Suppressor macrophage treated with lipopolysaccharide for 4 hours (primary cell): ENCODE measurements at regions not wholly inside any gene's neighbourhood (a gene's known extent, or its start where the extent isn't known, plus 50 kb on each side); places are given as distances from the start of the nearest gene placed in this dataset.

ENCODE experiments used
- DNase-seq: peaks from one replicate; pipeline ENCODE4 v3.0.0-alpha.2; 2020

DNA sequence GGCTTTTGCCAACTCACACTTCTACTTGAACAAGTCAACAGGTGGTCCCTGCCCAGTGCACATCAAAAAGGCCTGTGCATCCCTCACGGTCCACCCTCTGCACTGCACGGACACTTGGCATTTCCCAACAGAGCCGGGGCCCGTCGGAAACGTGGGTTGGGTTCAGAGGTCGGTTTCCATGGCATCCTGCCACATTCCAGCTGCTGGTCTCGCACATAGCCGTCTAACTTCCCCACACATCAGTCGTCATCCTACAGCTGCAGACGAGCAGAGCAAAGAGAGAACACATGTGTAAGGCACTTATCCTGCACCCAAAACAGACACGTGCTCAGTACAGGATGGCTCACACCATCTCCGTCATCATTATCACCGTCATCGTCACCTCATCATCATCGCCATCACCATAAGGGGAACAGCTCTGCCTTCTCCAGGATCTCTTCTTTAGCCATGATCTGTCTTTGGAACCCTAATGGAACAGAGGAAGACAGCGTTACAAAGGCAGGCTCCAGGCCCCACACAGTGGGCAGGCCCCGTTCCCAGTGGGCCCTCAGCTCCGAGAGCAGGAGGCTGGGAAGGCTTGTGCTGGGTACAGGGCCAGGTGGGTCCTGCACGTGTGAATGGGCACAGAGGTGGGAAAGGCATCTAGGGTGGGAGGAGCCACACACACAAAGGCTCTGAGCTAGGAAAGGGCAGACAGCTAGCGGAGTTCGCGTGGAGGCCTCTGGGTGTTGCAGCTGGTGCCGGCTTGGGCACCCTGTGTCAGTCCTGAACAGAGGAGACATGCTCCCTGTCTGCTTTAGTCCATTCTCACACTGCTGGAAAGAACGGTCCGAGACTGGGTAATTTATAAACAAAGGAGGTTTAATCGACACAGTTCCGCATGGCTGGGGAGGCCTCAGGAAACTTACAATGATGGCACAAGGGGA is 170.8 kb upstream of the SOX1 start:
- DNase-seq, result no peak

DNA sequence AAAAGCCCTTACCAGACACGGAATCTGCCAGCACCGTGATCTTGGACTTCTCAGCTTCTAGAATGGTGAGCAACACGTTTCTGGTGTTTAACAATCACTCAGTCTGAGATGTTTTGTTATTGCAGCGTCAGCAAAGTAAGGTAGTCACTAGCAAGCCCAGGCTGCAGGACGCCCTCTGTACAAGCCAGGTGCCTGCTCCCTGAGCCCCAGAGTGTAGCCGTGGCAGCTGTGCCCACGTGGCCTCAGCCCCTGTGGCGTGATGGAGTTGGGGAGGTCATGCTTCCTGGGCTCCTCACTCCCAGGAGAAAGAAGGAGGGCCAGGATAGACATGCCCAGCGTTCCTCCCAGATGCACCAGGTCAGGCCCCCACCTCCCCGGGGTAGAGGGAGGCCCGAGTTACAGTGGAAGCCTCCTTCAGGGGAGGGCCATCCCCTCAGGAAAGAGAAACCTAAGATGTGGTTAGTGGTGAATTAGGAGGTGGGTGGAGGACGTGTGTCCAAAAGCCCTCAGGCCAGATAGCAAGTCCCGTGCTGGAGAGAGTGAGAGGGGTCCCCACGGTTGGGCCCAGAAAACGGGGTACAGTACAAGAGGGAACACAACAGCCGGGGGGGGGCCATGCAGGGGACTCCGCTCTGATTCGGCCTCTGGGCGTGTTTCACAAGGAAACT is 169.6 kb upstream of the SOX1 start:
- DNase-seq, result no peak

DNA sequence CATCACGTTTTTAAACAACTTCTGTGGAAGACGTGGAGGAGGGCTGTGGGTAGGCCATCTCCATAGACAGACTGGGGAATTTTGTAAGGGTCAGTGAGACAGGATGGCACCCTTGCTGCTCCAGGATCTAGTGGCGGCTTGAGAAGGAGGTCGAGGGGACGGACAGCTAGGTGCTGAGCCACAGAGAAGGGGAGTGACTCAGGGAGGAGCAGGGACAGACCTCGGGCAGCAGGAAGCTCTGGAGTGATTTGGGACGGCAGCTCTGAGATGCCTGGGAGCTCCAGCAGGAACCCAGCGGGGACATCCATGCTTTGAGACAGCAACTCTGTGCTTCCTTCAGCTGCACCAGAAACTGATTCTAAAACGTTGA is 169.1 kb upstream of the SOX1 start:
- no peak for DNase-seq

DNA sequence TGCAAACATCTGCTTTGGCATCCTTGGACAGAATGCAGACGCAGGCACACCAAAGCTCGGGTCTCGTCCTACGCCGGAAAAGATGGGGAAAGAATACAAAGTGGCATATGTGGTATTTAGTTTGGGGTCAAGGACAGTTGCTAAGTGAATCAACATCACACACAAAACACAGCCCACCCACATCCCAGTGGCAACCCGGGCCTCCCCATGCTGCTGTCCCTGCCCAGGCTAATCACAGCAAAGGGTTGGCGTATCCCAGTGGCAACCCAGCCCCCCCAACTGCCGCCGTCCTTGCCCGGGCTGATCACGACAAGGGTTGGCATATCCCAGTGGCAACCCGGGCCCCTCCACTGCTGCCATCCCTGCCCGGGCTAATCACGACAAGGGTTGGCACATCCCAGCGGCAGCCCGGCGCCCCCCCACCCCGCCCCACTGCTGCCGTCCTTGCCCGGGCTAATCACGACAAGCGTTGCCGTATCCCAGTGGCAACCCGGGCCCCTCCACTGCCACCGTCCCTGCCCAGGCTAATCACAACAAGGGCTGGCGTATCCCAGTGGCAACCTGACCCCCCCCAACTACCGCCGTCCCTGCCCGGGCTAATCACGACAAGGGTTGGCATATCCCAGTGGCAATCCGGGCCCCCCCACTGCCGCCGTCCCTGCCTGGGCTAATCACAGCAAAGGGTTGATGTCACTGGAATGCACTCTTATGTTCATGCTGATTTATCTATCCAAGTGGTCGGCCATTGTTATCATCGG is 167.8 kb upstream of the SOX1 start:
- DNase-seq, result no peak

DNA sequence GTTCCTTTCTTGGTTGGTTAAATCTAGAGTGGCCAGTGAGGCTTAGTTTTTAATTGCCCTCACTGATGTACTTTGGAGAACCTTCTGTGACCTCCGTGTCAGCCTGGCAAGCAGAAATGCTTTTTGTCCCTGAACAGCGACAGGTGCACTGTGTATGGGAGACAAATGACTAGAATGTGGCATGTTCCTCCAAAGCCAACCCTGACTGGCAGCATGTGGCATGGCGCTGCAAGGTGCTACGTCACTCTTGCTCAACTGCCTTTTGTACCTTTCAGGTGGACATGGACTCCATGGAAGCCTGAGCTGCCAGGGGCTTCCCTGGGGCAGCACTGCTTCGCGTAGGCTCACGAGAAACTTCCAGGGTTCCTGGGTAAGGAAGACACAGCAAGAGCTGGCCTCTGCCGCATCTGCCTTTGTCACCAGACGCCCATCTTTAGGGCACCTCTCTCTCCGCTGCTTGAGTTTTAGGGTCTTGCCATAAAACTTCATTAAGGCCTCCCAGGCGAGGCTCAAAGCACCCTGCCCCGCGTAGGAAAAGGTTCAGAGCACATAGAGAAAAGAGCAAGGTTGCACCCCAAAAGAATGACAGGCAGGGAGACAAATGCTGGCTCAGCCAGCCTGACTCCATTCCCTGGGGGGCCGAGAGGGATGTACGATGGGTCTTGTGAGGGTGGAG is 167.1 kb upstream of the SOX1 start:
- no peak for DNase-seq

DNA sequence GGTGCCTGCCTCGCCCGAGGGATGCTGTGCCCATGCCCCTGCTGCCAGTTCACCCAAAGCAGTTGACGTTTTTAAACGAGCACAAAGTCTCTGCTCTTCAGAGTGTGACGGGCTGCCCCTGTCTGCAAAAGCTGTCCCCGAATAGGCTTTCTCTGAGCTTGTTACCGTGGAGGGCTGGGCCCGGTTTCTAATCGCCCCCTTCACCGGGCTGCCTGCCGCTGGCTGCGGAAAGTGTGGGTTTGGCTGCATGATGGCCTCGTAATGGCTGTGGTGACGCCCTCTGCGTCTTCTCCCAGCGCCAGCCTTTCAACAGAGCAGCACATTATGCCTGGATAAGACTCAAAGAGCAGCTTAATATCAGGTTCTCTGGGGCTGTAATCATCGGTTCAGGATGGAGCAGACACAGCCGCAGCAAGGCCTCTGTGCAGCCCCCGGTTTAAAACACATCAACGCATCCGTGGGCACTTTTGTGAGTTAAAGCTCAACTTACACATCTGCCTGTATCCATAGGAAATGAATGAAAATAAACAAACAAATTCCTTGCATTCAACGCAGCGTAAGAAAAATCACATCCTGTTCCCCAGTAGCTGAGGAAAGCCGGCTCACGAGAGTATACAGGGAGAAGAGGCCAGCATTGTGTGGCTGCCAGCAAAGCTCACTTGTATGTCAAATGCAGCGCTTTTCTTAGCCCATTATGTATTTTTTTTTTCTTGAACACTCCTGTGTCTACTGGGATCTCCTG is 166.4 kb upstream of the SOX1 start:
- DNase-seq, result no peak

DNA sequence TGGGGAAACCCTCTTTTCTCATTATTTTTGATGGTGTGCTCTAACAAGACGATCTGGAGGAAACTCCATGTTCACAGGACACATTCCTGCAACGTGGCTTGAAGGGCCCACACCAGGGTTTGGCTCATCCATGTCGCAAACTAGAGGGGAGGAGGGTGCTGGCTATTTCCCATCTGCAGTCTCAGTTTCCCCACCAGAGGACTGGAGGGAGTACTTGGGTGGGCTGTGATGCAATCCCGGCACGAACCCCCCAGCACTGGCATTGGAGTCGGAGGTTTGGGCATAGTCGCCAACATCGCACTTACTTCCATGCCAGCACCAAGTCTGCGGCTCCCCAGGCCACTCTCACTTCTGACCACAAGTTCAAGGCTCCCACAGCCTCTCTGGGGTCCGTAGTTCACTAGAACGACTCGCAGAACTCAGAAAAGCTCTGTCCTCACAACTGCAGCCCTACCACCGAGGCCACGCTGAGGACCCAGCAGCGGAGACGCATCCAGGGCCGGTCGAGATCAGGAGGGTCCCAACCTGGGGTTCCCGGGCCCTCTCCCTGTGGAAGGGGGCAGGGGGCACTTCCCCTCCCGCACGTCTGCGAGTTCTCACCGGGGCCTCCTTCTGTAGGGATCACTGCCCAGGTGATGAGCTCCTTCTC is 165.6 kb upstream of the SOX1 start:
- DNase-seq, result no peak

DNA sequence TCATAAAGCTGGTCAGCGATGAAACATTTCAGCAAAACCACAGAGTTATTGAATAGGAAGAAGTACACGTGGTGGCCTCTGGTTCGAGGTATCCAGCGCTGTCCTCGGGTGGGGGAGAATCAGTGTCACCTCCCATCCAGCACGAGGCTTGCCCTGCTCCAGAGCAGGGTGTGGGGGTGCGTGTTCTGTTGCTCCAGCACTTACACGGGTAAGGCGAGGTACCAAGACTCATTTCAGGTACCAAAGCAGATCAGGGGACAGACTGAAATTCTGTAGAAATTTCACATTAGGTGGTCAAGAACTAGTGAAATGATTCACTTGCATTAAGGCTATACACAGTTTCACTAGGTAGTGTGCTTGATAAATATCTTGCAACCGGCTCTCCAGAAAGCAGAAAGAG is 164.2 kb upstream of the SOX1 start:
- DNase-seq, result no peak

DNA sequence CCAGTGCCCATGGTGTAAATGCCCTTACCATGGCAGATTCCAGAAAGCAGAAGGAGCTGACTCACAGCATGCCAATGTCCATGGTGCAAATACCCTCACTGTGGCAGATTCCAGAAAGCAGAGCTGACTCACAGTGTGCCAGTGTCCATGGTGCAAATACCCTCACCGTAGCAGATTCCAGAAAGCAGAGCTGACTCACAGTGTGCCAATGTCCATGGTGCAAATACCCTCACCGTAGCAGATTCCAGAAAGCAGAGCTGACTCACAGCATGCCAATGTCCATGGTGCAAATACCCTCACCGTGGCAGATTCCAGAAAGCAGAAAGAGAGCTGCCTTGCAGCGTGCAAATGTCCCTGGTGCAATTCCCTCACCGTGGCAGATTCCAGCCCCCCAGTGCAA is 163.8 kb upstream of the SOX1 start:
- DNase-seq, result no peak

DNA sequence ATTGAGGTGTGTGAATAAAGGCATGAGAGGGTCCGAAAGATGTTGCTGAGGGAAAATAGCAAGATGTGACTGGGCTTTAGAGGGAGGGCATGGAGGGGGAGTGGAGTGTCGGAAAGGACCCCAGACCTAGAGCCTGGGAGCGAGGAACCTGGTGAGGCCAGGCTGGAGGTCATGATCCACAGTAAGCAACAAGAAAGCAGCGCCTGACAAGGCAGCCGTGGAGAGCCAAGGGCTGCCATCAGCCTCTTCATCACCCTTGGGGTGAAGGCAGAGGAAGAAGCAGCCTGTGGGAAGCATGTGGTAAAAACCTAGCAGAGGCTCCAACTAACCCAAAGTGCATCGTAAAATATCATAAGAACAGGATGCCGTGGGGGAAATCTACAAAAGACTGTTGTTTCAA is 162.8 kb upstream of the SOX1 start:
- no peak for DNase-seq

DNA sequence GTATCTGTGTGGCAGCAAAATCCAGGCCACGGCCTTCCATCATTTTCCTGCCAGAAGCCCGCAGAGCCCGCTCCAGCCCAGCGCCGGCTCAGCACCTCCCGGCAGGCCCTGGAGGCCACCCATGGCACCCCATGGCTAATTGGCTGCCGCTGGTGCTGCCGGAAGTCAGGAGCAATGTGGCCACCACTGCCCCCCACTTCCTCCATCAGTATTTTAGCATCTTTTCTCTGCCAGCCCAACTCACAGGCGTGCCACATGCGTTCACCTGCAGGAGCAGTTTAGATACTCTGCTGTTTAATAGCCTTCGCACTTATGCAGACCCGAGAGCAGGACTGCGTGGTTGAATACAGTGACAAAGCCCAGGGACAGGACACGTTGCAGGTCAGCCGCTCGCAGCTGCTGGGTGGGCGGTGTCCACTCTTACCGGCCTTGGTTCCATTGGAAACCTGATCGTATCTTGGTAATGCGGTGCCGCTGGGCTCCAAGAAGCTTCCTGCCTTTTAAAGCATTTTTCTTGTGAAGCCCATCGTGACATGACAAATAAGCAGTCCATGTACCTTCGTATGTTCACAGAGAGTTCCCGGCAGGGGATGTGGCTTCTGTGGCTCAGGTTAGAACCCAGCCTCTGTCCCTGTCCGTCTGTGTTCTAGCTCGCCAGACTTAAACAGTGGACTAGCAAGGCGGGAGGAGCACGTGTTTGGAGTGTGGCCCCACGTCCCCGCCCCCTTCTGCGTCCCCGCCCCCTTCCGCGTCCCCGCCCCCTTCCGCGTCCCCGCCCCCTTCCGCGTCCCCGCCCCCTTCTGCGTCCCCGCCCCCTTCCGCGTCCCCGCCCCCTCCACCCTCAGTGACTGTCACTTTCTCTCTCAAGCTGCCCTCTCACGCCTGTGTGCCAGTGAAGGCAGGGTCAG is 162.0 kb upstream of the SOX1 start:
- DNase-seq, result no peak

DNA sequence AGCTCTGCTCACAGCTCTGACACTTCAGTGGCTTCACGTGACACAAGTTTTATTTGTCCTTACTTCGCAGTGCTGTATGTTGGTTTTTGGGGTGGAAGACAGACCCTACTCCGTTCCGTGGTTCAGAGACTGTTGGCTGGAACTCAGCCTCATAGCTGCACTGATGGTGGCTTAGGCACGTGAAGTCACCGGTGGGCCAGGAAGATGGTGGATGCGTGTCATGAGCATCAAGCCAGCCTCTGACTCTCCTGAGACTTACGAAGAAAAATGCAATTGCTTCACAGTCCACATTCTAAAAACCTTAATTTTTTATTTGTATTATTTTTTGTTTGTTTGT is 161.4 kb upstream of the SOX1 start:
- DNase-seq, result no peak

DNA sequence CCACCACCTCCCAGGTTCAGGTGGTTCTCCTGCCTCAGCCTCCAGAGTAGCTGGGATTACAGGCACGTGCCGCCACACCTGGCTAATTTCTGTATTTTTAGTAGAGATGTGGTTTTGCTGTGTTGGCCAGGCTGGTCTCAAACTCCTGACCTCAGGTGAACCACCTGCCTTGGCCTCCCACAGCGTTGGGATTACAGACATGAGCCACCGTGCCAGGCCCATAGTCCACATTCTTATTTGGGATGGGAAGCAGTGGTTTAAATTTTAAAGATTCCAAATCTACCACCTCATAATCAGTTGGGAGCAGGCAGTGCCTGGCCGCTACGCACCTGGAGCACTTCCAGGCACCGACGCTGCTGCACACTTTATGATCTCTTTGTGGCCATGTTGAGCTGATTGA is 160.6 kb upstream of the SOX1 start:
- no peak for DNase-seq

DNA sequence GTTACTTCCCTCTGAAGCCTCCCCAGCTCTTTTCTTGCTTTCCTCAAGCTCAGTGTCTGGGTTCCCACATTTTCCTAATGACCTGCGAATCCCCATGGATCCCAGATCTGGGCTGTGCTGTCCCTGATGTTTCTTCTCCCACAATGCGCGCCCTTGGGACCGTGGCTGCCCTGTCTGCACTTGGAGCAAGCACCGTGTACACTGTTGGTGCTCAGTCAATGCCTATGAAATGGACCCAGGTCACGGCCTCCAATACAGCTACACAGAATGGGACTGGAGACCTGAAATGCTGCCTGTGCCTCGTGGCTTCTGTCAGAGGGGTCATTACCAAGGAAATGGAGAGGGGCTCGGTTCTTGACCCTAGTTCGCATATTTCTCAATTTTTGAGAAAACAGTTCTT is 160.1 kb upstream of the SOX1 start:
- DNase-seq, result no peak

DNA sequence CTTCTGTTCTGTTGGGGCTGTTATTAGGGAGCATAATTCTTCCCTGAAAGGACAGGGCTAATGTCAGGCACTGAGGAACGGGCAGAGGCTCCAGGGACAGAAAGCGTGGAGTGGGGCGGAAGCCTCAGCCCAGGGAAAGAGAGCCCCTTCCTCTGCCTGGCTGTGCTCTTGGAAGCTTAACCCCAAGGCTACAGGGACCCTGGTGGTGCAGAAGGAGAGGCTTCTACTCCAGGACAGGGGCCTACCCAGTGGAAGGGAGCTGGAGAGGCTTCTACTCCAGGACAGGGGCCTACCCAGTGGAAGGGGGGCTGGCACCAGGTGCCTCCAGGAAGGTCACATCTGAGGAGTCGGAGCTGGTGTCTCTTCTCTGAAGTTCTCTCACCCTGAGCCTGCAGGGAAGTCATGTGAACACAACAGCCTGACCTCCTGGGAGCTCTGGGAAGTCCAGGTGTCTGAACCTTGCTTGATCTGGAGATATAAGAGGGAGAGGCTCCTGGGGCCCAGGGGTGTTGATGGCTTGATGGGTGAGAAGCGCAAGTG is 159.5 kb upstream of the SOX1 start:
- DNase-seq, result no peak

DNA sequence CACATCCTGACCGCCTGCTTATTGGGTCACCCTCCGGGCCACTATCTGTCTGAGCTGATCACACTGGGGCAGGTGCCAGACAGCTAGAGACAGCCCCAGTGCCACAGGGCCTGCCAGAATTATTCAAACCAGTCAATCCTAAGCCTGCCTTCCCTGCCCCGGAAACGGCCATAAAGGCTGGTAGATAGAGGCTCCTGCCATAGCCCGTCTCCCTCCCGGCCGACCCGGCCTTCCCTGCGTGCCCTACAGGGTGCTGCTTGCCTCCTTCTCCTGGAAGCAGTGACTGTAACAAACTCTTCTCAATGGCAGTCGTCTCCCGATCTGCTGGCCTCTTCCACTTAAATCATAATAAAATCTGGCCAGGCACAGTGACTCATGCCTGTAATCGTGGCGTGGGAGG is 158.6 kb upstream of the SOX1 start:
- no peak for DNase-seq

DNA sequence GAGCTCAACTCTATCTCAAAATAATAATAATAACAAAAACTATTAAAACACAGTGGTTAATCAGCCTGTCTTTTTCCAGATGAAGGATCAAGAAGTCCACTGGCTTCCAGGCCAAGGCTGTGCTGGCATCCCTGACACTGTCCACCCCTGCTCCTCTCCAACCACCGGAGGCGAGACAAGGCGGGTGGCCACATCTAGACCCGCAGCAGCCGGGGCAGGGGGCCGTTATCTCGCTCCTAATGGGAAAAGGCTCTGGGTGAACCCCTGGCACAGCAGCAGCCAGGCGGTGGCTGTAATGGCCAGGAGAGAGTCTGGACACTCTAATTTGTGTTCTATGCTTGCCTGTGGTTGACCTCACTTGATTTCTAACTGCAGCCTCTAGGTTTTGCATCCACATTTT is 158.0 kb upstream of the SOX1 start:
- no peak for DNase-seq

DNA sequence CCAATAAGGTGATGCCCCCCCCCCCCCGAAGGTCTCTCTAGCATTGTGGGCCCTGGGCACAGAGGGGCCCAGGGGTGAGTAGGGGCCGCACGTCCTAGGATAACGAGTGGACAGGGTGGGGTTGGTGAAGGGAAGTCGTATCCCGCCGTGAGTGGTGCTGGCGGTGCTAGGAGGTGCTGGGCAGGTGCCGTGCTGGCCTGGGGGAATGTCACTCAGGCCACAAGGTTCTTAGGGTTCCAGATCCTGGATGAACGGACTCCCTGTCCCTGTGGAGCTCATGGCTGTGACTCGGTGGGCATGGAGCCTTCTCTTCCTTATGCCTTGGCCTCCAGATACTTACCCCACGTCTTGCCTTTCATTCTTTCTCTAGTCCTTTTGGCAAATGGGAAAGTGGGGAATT is 157.4 kb upstream of the SOX1 start:
- no peak for DNase-seq

DNA sequence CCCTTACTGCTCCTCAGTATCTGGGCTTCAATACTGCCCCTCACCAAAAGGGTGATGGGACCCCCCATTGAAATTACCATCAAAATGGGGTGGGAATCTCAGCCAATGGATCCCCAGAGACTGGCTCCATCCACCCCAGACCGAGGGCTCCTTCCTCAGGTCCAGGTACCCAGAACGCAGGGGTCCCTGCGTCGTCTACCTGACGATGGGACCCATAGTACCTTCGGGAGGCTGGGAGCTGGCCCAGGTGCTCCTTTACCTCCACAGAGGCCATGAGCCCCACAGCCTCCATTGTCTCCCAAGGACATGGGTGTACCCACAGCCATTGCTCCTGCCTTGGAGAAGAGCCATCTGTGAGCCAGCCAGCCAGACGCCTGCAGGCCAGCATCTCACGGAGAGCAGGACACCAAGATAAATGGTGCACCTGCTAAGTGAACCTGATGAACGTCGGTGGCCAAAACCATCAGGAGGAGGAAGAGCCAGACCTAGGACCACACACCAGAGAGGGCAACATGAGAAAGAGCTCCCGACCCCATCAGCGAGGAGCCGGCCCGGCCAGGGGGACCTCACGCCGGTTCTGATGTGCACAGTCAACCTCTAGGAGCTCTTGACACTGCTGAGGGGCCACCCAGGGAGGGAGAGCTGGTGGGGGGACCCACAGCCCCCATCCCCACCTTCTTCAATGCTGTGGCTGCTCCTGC is 156.8 kb upstream of the SOX1 start:
- no peak for DNase-seq

DNA sequence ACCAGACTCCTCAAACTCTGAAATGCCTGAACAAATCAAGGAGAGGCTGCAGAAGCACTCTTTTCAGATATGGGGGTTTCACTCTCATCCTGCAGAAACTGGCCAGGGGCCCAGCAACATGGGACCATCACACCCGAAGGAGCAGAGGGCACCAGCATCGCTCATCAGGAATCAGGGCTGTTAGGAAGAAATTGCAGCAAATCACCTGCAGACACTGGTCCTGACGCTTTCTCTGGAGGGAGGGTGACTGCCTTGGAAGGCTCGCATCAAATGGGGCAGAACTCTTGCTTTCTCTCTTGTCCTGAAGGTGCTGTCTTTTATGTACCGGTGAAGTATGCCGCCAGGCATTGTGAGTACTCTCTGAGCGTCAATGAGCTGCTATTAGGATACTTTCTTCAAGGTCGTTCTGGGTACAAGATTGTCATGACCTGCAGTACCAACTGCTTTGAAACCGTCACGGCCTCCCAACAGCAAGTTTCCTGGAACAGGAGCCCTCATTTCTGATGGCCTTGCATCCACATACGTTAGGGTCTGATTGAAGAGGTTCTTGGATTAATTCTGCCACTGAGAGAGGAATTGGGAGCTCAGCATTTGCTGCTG is 155.7 kb upstream of the SOX1 start:
- no peak for DNase-seq
